SK-N-SH (cell line): ENCODE measurements at regions not wholly inside any gene's neighbourhood (a gene's known extent, or its start where the extent isn't known, plus 50 kb on each side); places are given as distances from the start of the nearest gene placed in this dataset.

ENCODE experiments used
- CTCF ChIA-PET: fragments of 300-600, 350-600 bp; formaldehyde crosslinking; extraction: SDS; loops from one replicate; lab custom pipeline; 2021; lab: Yijun Ruan, JAX
- POLR2A ChIA-PET: fragments of 350-600 bp; sonication (Branson Sonifier 250); formaldehyde crosslinking; extraction: SDS; loops from one replicate; lab custom pipeline; 2020; ENCODE audit warnings: antibody characterized with exemption, inconsistent platforms; lab: Yijun Ruan, JAX
- DNase-seq: peaks from one replicate; pipeline ENCODE4 v3.0.0; 2012
- H2AFZ ChIP-seq: fragments of 200-600 bp; sonication (generic); 2 replicates; pipeline ENCODE4 v1.8.1; 2016; ENCODE audit warnings: antibody characterized with exemption, mild to moderate bottlenecking, low read depth
- H3F3A ChIP-seq: fragments of 200-600 bp; sonication (generic); replicated peaks from 2 replicates; pipeline ENCODE3; 2016; ENCODE audit warnings: antibody characterized with exemption, mild to moderate bottlenecking; ENCODE audit not compliant: insufficient read depth
- H3K27ac ChIP-seq, 2 experiments: fragments of 200-500 bp in 1 of 2; fragments of 200-600 bp in 1 of 2; sonication (Bioruptor generic) in 1 of 2; sonication (generic), shearing (Covaris generic) in 1 of 2; 2 replicates each; pipeline versions ENCODE4 v1.5.1 to v1.6.1; 2014 to 2016; ENCODE audit warnings: low read depth in 2 of 2, inconsistent platforms in 1 of 2, low read length in 1 of 2, mild to moderate bottlenecking in 1 of 2, mixed read lengths in 1 of 2
- H3K27me3 ChIP-seq: fragments of 200-600 bp; sonication (generic), shearing (Covaris generic); 2 replicates; pipeline ENCODE4 v1.6.1; 2016; ENCODE audit warnings: mixed run types; ENCODE audit not compliant: insufficient read depth
- H3K36me3 ChIP-seq, 2 experiments: fragments of 200-500 bp in 1 of 2; fragments of 200-600 bp in 1 of 2; sonication (Bioruptor generic) in 1 of 2; sonication (generic) in 1 of 2; replicated peaks in 1 of 2; 2 replicates each; pipeline versions ENCODE3 to v1.5.1; 2014 to 2016; ENCODE audit warnings: low read length in 1 of 2, mild to moderate bottlenecking in 1 of 2; ENCODE audit not compliant: insufficient read depth in 2 of 2, control insufficient read depth in 1 of 2
- H3K4me1 ChIP-seq, 2 experiments: fragments of 200-500 bp in 1 of 2; fragments of 200-600 bp in 1 of 2; sonication (Bioruptor generic) in 1 of 2; sonication (generic), shearing (Covaris generic) in 1 of 2; 2 replicates each; pipeline versions ENCODE4 v1.5.1 to v1.6.1; 2014 to 2016; ENCODE audit warnings: low read depth in 1 of 2, low read length in 1 of 2, mixed run types in 1 of 2; ENCODE audit not compliant: insufficient read depth in 2 of 2, control insufficient read depth in 1 of 2
- H3K4me2 ChIP-seq: fragments of 200-600 bp; sonication (generic), shearing (Covaris generic); 2 replicates; pipeline ENCODE4 v1.6.1; 2017; ENCODE audit warnings: mixed run types
- H3K4me3 ChIP-seq, 2 experiments: fragments of 200-500 bp in 1 of 2; fragments of 200-600 bp in 1 of 2; sonication (Bioruptor generic) in 1 of 2; sonication (generic), shearing (Covaris generic) in 1 of 2; 2 replicates each; pipeline versions ENCODE4 v1.5.1 to v1.8.1; 2014 to 2016; ENCODE audit warnings: low read depth in 2 of 2, inconsistent platforms in 1 of 2, low read length in 1 of 2, mild to moderate bottlenecking in 1 of 2, mixed read lengths in 1 of 2, moderate library complexity in 1 of 2
- H3K79me2 ChIP-seq: fragments of 200-600 bp; sonication (generic); 2 replicates; pipeline ENCODE4 v1.8.1; 2017; ENCODE audit warnings: mild to moderate bottlenecking; ENCODE audit not compliant: insufficient read depth
- H3K9ac ChIP-seq: fragments of 200-600 bp; sonication (generic); 2 replicates; pipeline ENCODE4 v1.6.1; 2017; ENCODE audit warnings: mixed run types
- H3K9me2 ChIP-seq: fragments of 200-600 bp; sonication (generic); 2 replicates; pipeline ENCODE4 v1.6.1; 2017; ENCODE audit warnings: mixed run types
- H3K9me3 ChIP-seq: fragments of 200-600 bp; sonication (generic); 2 replicates; pipeline ENCODE4 v1.6.1; 2017; ENCODE audit warnings: mixed run types, mild to moderate bottlenecking, moderate library complexity
- H4K20me1 ChIP-seq: fragments of 200-600 bp; sonication (generic); 2 replicates; pipeline ENCODE4 v1.6.1; 2017; ENCODE audit warnings: mild to moderate bottlenecking, mixed run types; ENCODE audit not compliant: insufficient read depth
- CTCF ChIP-seq: fragments of 200-600 bp; sonication (generic); IDR thresholded peaks from 2 replicates; pipeline ENCODE4 v1.6.1; 2017; ENCODE audit warnings: antibody characterized with exemption, mild to moderate bottlenecking, moderate library complexity
- EP300 ChIP-seq, 2 experiments: IDR thresholded peaks; 2 replicates each; pipeline versions ENCODE4 v1.4.0 to v1.6.1; 2012; ENCODE audit warnings: borderline replicate concordance in 1 of 2, low read depth in 1 of 2, low read length in 1 of 2
- FOSL2 ChIP-seq: IDR thresholded peaks from 2 replicates; pipeline ENCODE4 v1.4.0; 2012; ENCODE audit warnings: low read depth, mild to moderate bottlenecking, moderate library complexity, borderline replicate concordance
- JUND ChIP-seq: IDR thresholded peaks from 2 replicates; pipeline ENCODE4 v1.4.0; 2012
- MEF2A ChIP-seq: IDR thresholded peaks from 2 replicates; pipeline ENCODE4 v1.4.0; 2012; ENCODE audit warnings: low read depth, borderline replicate concordance
- NFIC ChIP-seq: IDR thresholded peaks from 2 replicates; pipeline ENCODE4 v1.4.0; 2012; ENCODE audit warnings: borderline replicate concordance
- RCOR1 ChIP-seq: fragments of 150-350 bp; IDR thresholded peaks from 2 replicates; pipeline ENCODE4 v1.6.1; 2017; ENCODE audit warnings: antibody characterized with exemption, low read length
- REST ChIP-seq: IDR thresholded peaks from 2 replicates; pipeline ENCODE4 v1.6.1; 2012; ENCODE audit warnings: mild to moderate bottlenecking, low read depth, low read length, moderate library complexity
- RFX5 ChIP-seq: IDR thresholded peaks from 2 replicates; pipeline ENCODE4 v1.6.1; 2012; ENCODE audit warnings: mild to moderate bottlenecking, improper control_type of control experiment, low read length
- RXRA ChIP-seq: IDR thresholded peaks from 2 replicates; pipeline ENCODE4 v1.4.0; 2012; ENCODE audit warnings: low read depth, mild to moderate bottlenecking, borderline replicate concordance
- SMC3 ChIP-seq: IDR thresholded peaks from 2 replicates; pipeline ENCODE4 v1.6.1; 2012; ENCODE audit warnings: low read depth, low read length, improper control_type of control experiment
- TCF12 ChIP-seq: IDR thresholded peaks from 2 replicates; pipeline ENCODE4 v1.4.0; 2012
- YY1 ChIP-seq: IDR thresholded peaks from 2 replicates; pipeline ENCODE4 v1.4.0; 2012; ENCODE audit warnings: low read depth, mild to moderate bottlenecking
- ZBTB33 ChIP-seq: IDR thresholded peaks from 2 replicates; pipeline ENCODE4 v1.4.0; 2012; ENCODE audit warnings: low read depth, borderline replicate concordance
- WGBS: methylation state at CpG from one replicate; pipeline ENCODE4 v1.1.6; 2017; ENCODE audit warnings: low lambda C conversion rate; 5-methylcytosine and 5-hydroxymethylcytosine counted together
- TF ChIP-seq, protein P1 (sequence below): IDR thresholded peaks from 2 replicates; pipeline ENCODE4 v1.4.0; 2012; ENCODE audit warnings: low read depth, borderline replicate concordance
- TF ChIP-seq, protein P2 (sequence below): IDR thresholded peaks from 2 replicates; pipeline ENCODE4 v1.4.0; 2012; ENCODE audit warnings: low read depth

DNA sequence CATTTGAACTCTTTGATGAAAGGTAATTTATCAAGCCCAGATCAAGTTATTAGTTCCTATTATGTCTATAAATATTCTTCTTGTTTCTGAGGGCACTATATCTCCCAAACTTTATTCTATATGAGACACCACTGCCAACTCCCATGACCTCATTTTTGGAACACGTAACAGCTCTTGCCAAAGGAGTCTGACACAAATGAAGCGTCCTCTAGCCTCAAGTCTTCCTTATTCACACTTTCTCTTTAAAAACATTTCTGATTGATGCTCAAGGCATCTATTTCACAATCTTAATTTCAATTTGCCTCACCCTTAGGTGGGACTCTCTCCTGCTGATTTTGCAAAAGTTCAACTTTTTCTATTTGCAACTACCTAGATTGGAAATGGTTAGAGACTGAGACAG is 848.4 kb downstream of the GATA3 start:
- WGBS, result 29% methylated on average over 2 of the region's 2 CpGs
- no peaks in the 10 kb centered on the region for H3K79me2 ChIP-seq
- no peaks in the 10 kb centered on the region for H3K9me2 ChIP-seq
- H3K27ac ChIP-seq, result no peak overlapping the region
- no peak for TF ChIP-seq CTCF
- no peak for TF ChIP-seq REST
- no peak for TF ChIP-seq RXRA
- TF ChIP-seq JUND, result no peak
- TF ChIP-seq RCOR1, result no peak
- TF ChIP-seq, protein P1, sequence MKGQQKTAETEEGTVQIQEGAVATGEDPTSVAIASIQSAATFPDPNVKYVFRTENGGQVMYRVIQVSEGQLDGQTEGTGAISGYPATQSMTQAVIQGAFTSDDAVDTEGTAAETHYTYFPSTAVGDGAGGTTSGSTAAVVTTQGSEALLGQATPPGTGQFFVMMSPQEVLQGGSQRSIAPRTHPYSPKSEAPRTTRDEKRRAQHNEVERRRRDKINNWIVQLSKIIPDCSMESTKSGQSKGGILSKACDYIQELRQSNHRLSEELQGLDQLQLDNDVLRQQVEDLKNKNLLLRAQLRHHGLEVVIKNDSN, result no peak
- TF ChIP-seq ZBTB33, result no peak
- H3K4me2 ChIP-seq, result no peak overlapping the region
- ChIA-PET POLR2A (no interaction called here), CTCF (no interaction called here)
- no peaks in the 10 kb centered on the region for H3F3A ChIP-seq
- no peaks in the 10 kb centered on the region for H3K9me3 ChIP-seq
- DNase-seq, result no peak
- no peaks in the 10 kb centered on the region for H3K27me3 ChIP-seq
- no peak overlapping the region for H3K9ac ChIP-seq
- no peaks in the 10 kb centered on the region for H4K20me1 ChIP-seq
- no peaks in the 10 kb centered on the region for H3K4me1 ChIP-seq
- H3K36me3 ChIP-seq, result no peaks in the 10 kb centered on the region
- no peak overlapping the region for H2AFZ ChIP-seq
- H3K4me3 ChIP-seq, result no peak overlapping the region

- 41% methylated on average over 4 of the region's 4 CpGs for WGBS
- H3K36me3 ChIP-seq, result no peaks in the 10 kb centered on the region
- ChIA-PET CTCF (no interaction called here), POLR2A (no interaction called here)
- no peak overlapping the region for H2AFZ ChIP-seq
- no peaks in the 10 kb centered on the region for H3K9me2 ChIP-seq
- no peak overlapping the region for H3K9ac ChIP-seq
- no peaks in the 10 kb centered on the region for H4K20me1 ChIP-seq
- H3F3A ChIP-seq, result no peaks in the 10 kb centered on the region
- H3K79me2 ChIP-seq, result no peaks in the 10 kb centered on the region
- H3K4me1 ChIP-seq, result no peaks in the 10 kb centered on the region
- H3K4me2 ChIP-seq, result no peak overlapping the region
- no peak overlapping the region for H3K27ac ChIP-seq
- H3K27me3 ChIP-seq, result no peaks in the 10 kb centered on the region
- H3K4me3 ChIP-seq, result no peak overlapping the region
- no peaks in the 10 kb centered on the region for H3K9me3 ChIP-seq
- no peak for DNase-seq
- TF ChIP-seq CTCF, result no peak
- no peak for TF ChIP-seq NFIC
- no peak for TF ChIP-seq SMC3
- no peak for TF ChIP-seq TCF12
- TF ChIP-seq, protein P2, sequence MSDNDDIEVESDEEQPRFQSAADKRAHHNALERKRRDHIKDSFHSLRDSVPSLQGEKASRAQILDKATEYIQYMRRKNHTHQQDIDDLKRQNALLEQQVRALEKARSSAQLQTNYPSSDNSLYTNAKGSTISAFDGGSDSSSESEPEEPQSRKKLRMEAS, result no peak
- TF ChIP-seq EP300 (IDR thresholded peaks at IDR 0.05; ENCODE audit: borderline replicate concordance in 1 of 2, low read depth in 1 of 2, low read length in 1 of 2), result no peak
- TF ChIP-seq FOSL2, result no peak
- TF ChIP-seq, protein P1, result no peak
- TF ChIP-seq RFX5, result no peak
- TF ChIP-seq RXRA, result no peak
- TF ChIP-seq MEF2A, result no peak
- TF ChIP-seq YY1, result no peak
Measured at GRCh38 chr10:8908013-8908412, 853.5 kb downstream of the GATA3 start.
